ENCODE measurements at regions not wholly inside any gene's neighbourhood (a gene's known extent, or its start where the extent isn't known, plus 50 kb on each side); places are given as distances from the start of the nearest gene placed in this dataset.

GRCh38 chr3:107028626-107029025, 348.6 kb upstream of the CCDC54 start:
- Histone ChIP-seq H3K4me3 (no peak overlapping the region), H3K4me1 (no peaks in the 10 kb centered on the region), H3K27me3 (no peaks in the 10 kb centered on the region), H3K27ac (no peak overlapping the region), H3K9me3 (no peaks in the 10 kb centered on the region), H3K36me3 (no peaks in the 10 kb centered on the region)
- intact Hi-C loops (cut with DNase I; ENCODE audit: low total_unique reads), result no loop called here
- no peak for DNase-seq
- in situ Hi-C loops (cut with MboI; ENCODE audit: low pct_ligation_motif_present in 1 of 4, low pct_unique_long_range_greater_than_20kb in 1 of 4, low sequenced_read_pairs in 3 of 4), result no loop called here
- 75 to 77% methylated on average over 1 of the region's 1 CpG for WGBS, 2 donors (ENCODE audit: low coverage in 1 of 2)
- TF ChIP-seq EP300 (IDR thresholded peaks at IDR 0.05; ENCODE audit: low read depth) (no peak), CTCF (IDR thresholded peaks at IDR 0.05) (no peak), POLR2A (IDR thresholded peaks at IDR 0.05) (no peak)

GRCh38 chr3:107032111-107032510, 345.1 kb upstream of the CCDC54 start:
- no peak for DNase-seq
- intact Hi-C loops (cut with DNase I; ENCODE audit: low total_unique reads), result no loop called here
- Histone ChIP-seq H3K9me3 (peaks cover 0 to 2% of the 10 kb centered on the region in 2 donors), H3K36me3 (no peaks in the 10 kb centered on the region), H3K27ac (no peak overlapping the region), H3K27me3 (no peaks in the 10 kb centered on the region), H3K4me3 (no peak overlapping the region), H3K4me1 (no peaks in the 10 kb centered on the region)
- WGBS, 2 donors (ENCODE audit: low coverage in 1 of 2), result 82 to 96% methylated on average over 2 of the region's 2 CpGs
- in situ Hi-C loops (cut with MboI; ENCODE audit: low pct_ligation_motif_present in 1 of 4, low pct_unique_long_range_greater_than_20kb in 1 of 4, low sequenced_read_pairs in 3 of 4), result no loop called here
- TF ChIP-seq POLR2AphosphoS5 (IDR thresholded peaks at IDR 0.05), result no peak
- no peak for TF ChIP-seq EP300 (IDR thresholded peaks at IDR 0.05; ENCODE audit: low read depth)
- no peak for TF ChIP-seq POLR2A (IDR thresholded peaks at IDR 0.05)
- TF ChIP-seq CTCF (IDR thresholded peaks at IDR 0.05), result no peak

DNA sequence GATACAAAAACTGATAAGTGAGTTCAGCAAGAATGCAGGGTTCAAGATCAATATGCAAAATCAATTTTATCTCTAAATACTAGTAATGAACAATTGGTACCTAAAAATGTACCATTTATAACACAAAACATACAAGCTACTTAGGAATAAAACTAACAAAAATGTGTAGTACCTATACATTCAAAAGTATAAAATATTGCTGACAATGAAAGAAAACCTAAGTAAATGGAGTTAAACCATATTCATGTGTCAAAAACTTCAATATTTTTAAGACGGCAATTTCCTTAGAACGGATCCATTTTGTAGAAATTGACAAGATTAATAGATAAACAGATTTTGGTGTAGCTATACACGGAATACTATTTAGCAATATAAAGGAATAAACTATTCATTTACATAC, 343.1 kb upstream of the CCDC54 start:
- no peaks in the 10 kb centered on the region for H3K36me3 ChIP-seq
- no peaks in the 10 kb centered on the region for H3K4me1 ChIP-seq
- intact Hi-C loops (cut with DNase I; ENCODE audit: low total_unique reads), result no loop called here
- in situ Hi-C loops (cut with MboI; ENCODE audit: low pct_ligation_motif_present in 1 of 4, low pct_unique_long_range_greater_than_20kb in 1 of 4, low sequenced_read_pairs in 3 of 4), result no loop called here
- 76 to 87% methylated on average over 3 of the region's 3 CpGs for WGBS, 2 donors (ENCODE audit: low coverage in 1 of 2)
- no peak overlapping the region for H3K27ac ChIP-seq
- no peak for DNase-seq
- no peaks in the 10 kb centered on the region for H3K27me3 ChIP-seq
- H3K4me3 ChIP-seq, result no peak overlapping the region
- H3K9me3 ChIP-seq, result peaks cover 0 to 8% of the 10 kb centered on the region in 2 donors
- no peak for TF ChIP-seq CTCF (IDR thresholded peaks at IDR 0.05)
- no peak for TF ChIP-seq EP300 (IDR thresholded peaks at IDR 0.05; ENCODE audit: low read depth)
- no peak for TF ChIP-seq POLR2A (IDR thresholded peaks at IDR 0.05)
- no peak for TF ChIP-seq POLR2AphosphoS5 (IDR thresholded peaks at IDR 0.05)

DNA sequence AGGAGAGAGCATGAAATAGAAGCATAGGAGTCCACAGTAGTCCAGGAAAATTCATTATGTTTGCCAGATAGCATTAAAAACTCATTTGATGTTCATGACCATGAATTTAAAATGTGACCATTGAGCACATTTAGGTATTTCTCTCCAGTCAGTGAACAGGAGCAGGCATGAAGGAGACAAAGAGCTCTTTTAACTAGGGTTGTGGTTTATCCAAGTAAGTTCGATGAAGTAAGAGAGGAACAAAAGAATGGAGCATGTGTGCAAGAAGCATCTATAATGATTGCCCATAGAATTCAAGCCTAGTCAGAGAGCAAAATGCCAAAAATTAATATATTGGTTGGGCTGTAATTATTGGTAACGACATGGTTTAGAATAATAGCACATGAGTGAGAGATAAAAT, 342.1 kb upstream of the CCDC54 start:
- no peaks in the 10 kb centered on the region for H3K4me1 ChIP-seq
- H3K27me3 ChIP-seq, result no peaks in the 10 kb centered on the region
- no peak for DNase-seq
- in situ Hi-C loops (cut with MboI; ENCODE audit: low pct_ligation_motif_present in 1 of 4, low pct_unique_long_range_greater_than_20kb in 1 of 4, low sequenced_read_pairs in 3 of 4), result no loop called here
- H3K9me3 ChIP-seq, result peaks cover 0 to 8% of the 10 kb centered on the region in 2 donors
- H3K36me3 ChIP-seq, result no peaks in the 10 kb centered on the region
- TF ChIP-seq EP300 (IDR thresholded peaks at IDR 0.05; ENCODE audit: low read depth), result no peak
- no peak for TF ChIP-seq POLR2AphosphoS5 (IDR thresholded peaks at IDR 0.05)
- no peak overlapping the region for H3K4me3 ChIP-seq
- intact Hi-C loops (cut with DNase I; ENCODE audit: low total_unique reads), result no loop called here
- WGBS, 2 donors (ENCODE audit: low coverage in 1 of 2), result 83 to 91% methylated on average over 2 of the region's 2 CpGs
- H3K27ac ChIP-seq, result no peak overlapping the region

DNA sequence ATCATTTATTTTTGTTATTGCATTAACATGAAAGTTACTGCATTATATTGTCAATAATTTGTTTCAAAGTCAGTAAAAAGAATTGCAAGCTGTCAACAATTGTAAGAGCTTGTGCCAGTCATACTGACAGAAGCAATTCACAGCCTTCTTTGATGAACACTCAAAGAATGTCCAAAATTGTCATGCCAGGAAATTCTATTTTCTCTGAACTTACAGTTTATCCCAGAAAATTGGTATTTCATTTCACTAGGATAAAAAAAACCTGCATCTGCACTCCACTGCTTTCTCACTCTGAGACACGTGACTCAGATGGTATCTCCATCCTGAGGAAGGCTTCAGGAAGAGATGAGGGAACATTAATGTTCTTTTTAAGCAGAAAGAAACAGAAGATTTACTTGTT, 332.6 kb upstream of the CCDC54 start:
- H3K27me3 ChIP-seq, result no peaks in the 10 kb centered on the region
- WGBS, 2 donors (ENCODE audit: low coverage in 1 of 2), result 54 to 67% methylated on average over 1 of the region's 1 CpG
- no peak overlapping the region for H3K27ac ChIP-seq
- TF ChIP-seq CTCF (IDR thresholded peaks at IDR 0.05) (no peak), POLR2AphosphoS5 (IDR thresholded peaks at IDR 0.05) (no peak), EP300 (IDR thresholded peaks at IDR 0.05; ENCODE audit: low read depth) (no peak)
- no peaks in the 10 kb centered on the region for H3K9me3 ChIP-seq
- in situ Hi-C loops (cut with MboI; ENCODE audit: low pct_ligation_motif_present in 1 of 4, low pct_unique_long_range_greater_than_20kb in 1 of 4, low sequenced_read_pairs in 3 of 4) (no loop called here), intact Hi-C loops (cut with DNase I; ENCODE audit: low total_unique reads) (no loop called here)
- H3K36me3 ChIP-seq, result no peaks in the 10 kb centered on the region
- H3K4me3 ChIP-seq, result no peak overlapping the region
- no peak for DNase-seq
- H3K4me1 ChIP-seq, result no peaks in the 10 kb centered on the region

All from transverse colon (tissue), 4 donors.